ENCODE measurements at regions not wholly inside any gene's neighbourhood (a gene's known extent, or its start where the extent isn't known, plus 50 kb on each side); places are given as distances from the start of the nearest gene placed in this dataset.

DNA sequence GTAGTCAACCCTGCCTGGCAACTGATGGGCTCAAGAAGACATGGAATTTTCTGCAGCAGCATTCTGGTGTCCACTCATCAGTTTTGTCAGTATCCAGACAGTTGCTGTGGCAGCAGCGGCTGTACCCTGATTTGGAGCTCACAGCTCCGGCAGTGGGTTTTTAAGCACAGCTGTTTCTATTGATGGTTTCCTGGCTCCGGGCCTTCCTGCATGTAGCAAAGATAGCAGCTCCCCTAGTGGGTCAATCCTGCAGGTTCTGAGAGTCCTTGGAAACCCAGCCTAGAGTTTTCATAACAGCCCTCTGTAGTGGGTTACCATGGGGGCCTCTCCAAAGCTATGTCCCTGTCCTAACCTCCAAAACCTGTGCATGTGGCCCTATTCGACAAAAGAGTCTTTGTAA lies 84.0 kb upstream of the ATP6AP2 start:
- Histone ChIP-seq H3K27ac (no peak overlapping the region), H3K4me1 (no peaks in the 10 kb centered on the region), H3K9me3 (no peaks in the 10 kb centered on the region), H3K36me3 (no peaks in the 10 kb centered on the region), H3K27me3 (no peaks in the 10 kb centered on the region), H3K4me3 (no peak overlapping the region)
- 69% methylated on average over 4 of the region's 4 CpGs; no CpG with 5 or more reads in 1 of the 2 donors for WGBS, 2 donors (ENCODE audit: low coverage in 1 of 2)
- in situ Hi-C loops (cut with MboI; ENCODE audit: low pct_ligation_motif_present in 1 of 4, low pct_unique_long_range_greater_than_20kb in 1 of 4, low sequenced_read_pairs in 3 of 4) = no loop called here
- TF ChIP-seq EP300 (IDR thresholded peaks at IDR 0.05; ENCODE audit: low read depth) (no peak), CTCF (IDR thresholded peaks at IDR 0.05) (no peak), POLR2AphosphoS5 (IDR thresholded peaks at IDR 0.05) (no peak), POLR2A (IDR thresholded peaks at IDR 0.05) (no peak)
- intact Hi-C loops (cut with DNase I; ENCODE audit: low total_unique reads) = no loop called here
- DNase-seq = no peak

DNA sequence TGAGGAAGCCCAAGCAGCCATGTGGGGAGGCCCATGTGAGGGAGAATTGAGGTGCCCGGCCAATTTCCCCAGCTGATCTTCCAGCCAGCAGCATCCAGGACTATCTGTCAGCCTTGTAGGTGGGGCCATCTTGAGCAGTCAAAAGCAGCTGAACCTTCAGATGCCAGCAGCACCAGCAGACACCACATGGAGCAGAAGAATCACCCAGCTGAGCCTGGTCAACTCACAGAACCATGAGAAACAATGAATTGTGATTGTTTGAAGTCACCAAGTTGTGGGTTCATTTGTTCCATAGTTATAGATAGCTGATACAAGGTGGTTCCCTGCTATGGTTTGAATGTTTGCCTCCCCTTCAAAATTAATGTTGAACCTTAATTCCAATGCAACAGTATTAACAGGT lies 85.1 kb upstream of the ATP6AP2 start:
- intact Hi-C loops (cut with DNase I; ENCODE audit: low total_unique reads) = no loop called here
- 38% methylated on average over 1 of the region's 1 CpG; no CpG with 5 or more reads in 1 of the 2 donors for WGBS, 2 donors (ENCODE audit: low coverage in 1 of 2)
- no peak overlapping the region for H3K27ac ChIP-seq
- no peaks in the 10 kb centered on the region for H3K9me3 ChIP-seq
- no peaks in the 10 kb centered on the region for H3K36me3 ChIP-seq
- in situ Hi-C loops (cut with MboI; ENCODE audit: low pct_ligation_motif_present in 1 of 4, low pct_unique_long_range_greater_than_20kb in 1 of 4, low sequenced_read_pairs in 3 of 4) = no loop called here
- no peak for TF ChIP-seq EP300 (IDR thresholded peaks at IDR 0.05; ENCODE audit: low read depth)
- TF ChIP-seq CTCF (IDR thresholded peaks at IDR 0.05) = no peak
- TF ChIP-seq POLR2AphosphoS5 (IDR thresholded peaks at IDR 0.05) = no peak
- no peaks in the 10 kb centered on the region for H3K27me3 ChIP-seq
- H3K4me1 ChIP-seq = no peaks in the 10 kb centered on the region
- no peak for DNase-seq
- H3K4me3 ChIP-seq = no peak overlapping the region

- 73 to 100% methylated on average over 1 to 2 of the region's 2 CpGs for WGBS, 2 donors (ENCODE audit: low coverage in 1 of 2)
- intact Hi-C loops (cut with DNase I; ENCODE audit: low total_unique reads) = no loop called here
- Histone ChIP-seq H3K27me3 (no peaks in the 10 kb centered on the region), H3K9me3 (no peaks in the 10 kb centered on the region), H3K36me3 (no peaks in the 10 kb centered on the region), H3K27ac (no peak overlapping the region), H3K4me1 (no peaks in the 10 kb centered on the region), H3K4me3 (no peak overlapping the region)
- no peak for DNase-seq
- in situ Hi-C loops (cut with MboI; ENCODE audit: low pct_ligation_motif_present in 1 of 4, low pct_unique_long_range_greater_than_20kb in 1 of 4, low sequenced_read_pairs in 3 of 4) = no loop called here
- TF ChIP-seq CTCF (IDR thresholded peaks at IDR 0.05) (no peak), POLR2A (IDR thresholded peaks at IDR 0.05) (no peak), EP300 (IDR thresholded peaks at IDR 0.05; ENCODE audit: low read depth) (no peak), POLR2AphosphoS5 (IDR thresholded peaks at IDR 0.05) (no peak)
Observed at GRCh38 chrX:40494005-40494404, 86.8 kb upstream of the ATP6AP2 start.

DNA sequence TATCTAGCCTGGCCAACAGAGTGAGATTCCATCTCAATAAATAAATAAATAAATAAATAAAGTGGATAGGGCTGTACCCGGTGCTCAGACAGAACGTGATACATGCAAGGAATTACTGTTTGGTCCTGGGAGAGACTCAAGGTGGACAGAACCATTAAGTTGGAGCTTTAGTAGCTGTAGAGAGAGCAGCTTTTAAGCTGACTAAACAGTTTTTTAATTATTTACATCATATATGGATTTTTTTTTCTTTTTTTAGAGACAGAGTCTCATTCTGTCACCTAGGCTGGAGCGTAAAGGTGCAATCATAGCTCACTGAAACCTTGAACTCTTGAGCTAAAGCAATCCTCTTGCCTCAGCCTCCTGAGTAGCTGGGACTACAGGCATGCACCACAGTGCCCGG lies 92.5 kb upstream of the ATP6AP2 start:
- intact Hi-C loops (cut with DNase I; ENCODE audit: low total_unique reads) = no loop called here
- TF ChIP-seq POLR2AphosphoS5 (IDR thresholded peaks at IDR 0.05) (no peak), EP300 (IDR thresholded peaks at IDR 0.05; ENCODE audit: low read depth) (no peak), POLR2A (IDR thresholded peaks at IDR 0.05) (no peak), CTCF (IDR thresholded peaks at IDR 0.05) (no peak)

More for the DNA sequence above, 92.5 kb upstream of the ATP6AP2 start:
- H3K36me3 ChIP-seq = no peaks in the 10 kb centered on the region
- H3K4me1 ChIP-seq = no peaks in the 10 kb centered on the region
- 87% methylated on average over 4 of the region's 4 CpGs; no CpG with 5 or more reads in 1 of the 2 donors for WGBS, 2 donors (ENCODE audit: low coverage in 1 of 2)
- no peaks in the 10 kb centered on the region for H3K9me3 ChIP-seq
- no peak overlapping the region for H3K27ac ChIP-seq
- H3K4me3 ChIP-seq = no peak overlapping the region
- in situ Hi-C loops (cut with MboI; ENCODE audit: low pct_ligation_motif_present in 1 of 4, low pct_unique_long_range_greater_than_20kb in 1 of 4, low sequenced_read_pairs in 3 of 4) = no loop called here
- no peak for DNase-seq
- H3K27me3 ChIP-seq = no peaks in the 10 kb centered on the region

All from transverse colon (tissue), 4 donors.